Thoracic aorta (tissue), 2 donors: ENCODE measurements at regions not wholly inside any gene's neighbourhood (a gene's known extent, or its start where the extent isn't known, plus 50 kb on each side); places are given as distances from the start of the nearest gene placed in this dataset.
"Not testable (repeated sequence)": the region's sequence is repeated elsewhere in the genome, so short reads cannot be mapped to it uniquely, and the experiment has no call there.

Experiments used
- ATAC-seq: fragments of 150-250 bp; one replicate; pipeline ENCODE4 v1.8.0; 2017; ENCODE audit warnings: low read depth; ENCODE audit not compliant: insufficient number of reproducible peaks, low FRiP score
- DNase-seq: peaks from one replicate; pipeline ENCODE4 v3.0.0-alpha.2; 2020; ENCODE audit warnings: low spot score
- H3K27ac ChIP-seq, 2 donors: fragments of 200-600 bp; sonication (generic); 1 replicate in 1 of 2; 2 replicates in 1 of 2; pipeline ENCODE4 v1.5.1; 2016; ENCODE audit warnings: mild to moderate bottlenecking in 2 of 2, moderate library complexity in 2 of 2
- H3K27me3 ChIP-seq: fragments of 200-600 bp; sonication (generic); replicated peaks from 2 replicates; pipeline ENCODE4 v1.6.0; 2016; ENCODE audit warnings: mild to moderate bottlenecking; ENCODE audit not compliant: insufficient read depth
- H3K36me3 ChIP-seq: fragments of 200-600 bp; sonication (generic); one replicate; pipeline ENCODE4 v1.5.1; 2016
- H3K4me1 ChIP-seq, 2 donors: fragments of 200-600 bp; sonication (generic); 1 replicate in 1 of 2; 2 replicates in 1 of 2; pipeline versions ENCODE4 v1.5.1 to v1.6.0; 2016; ENCODE audit warnings: low read depth in 2 of 2, mild to moderate bottlenecking in 1 of 2; ENCODE audit not compliant: control insufficient read depth in 1 of 2
- H3K4me3 ChIP-seq: fragments of 200-600 bp; sonication (generic); 2 replicates; pipeline ENCODE4 v1.5.1; 2016; ENCODE audit warnings: mild to moderate bottlenecking
- H3K9me3 ChIP-seq: fragments of 200-600 bp; sonication (generic); 2 replicates; pipeline ENCODE4 v1.5.1; 2016
- CTCF ChIP-seq: fragments of 200-600 bp; sonication (generic); IDR thresholded peaks from one replicate; pipeline ENCODE4 v1.5.1; 2019; ENCODE audit warnings: antibody characterized with exemption

DNA sequence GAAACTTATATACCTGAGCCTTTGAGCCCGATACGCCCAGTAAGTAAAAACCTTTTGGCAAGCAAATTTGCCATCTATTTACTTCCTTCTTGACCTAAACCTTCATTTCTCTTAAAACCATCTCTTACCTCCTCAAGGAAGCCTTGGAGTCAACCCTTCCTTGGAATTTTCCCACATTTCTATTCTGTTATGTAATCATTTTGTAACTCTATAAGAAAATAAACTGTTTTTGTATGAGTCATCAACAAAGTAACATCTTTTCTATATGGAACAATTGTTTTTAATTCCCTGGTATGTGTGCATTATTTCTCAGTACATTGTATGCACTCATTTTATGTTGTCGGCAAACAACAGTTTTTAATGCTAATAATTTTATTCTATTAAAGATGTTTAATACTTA is 162.0 kb downstream of the TEX36 start:
- no peak for ATAC-seq
- no peak for TF ChIP-seq CTCF
- no peak overlapping the region for H3K27ac ChIP-seq

DNA sequence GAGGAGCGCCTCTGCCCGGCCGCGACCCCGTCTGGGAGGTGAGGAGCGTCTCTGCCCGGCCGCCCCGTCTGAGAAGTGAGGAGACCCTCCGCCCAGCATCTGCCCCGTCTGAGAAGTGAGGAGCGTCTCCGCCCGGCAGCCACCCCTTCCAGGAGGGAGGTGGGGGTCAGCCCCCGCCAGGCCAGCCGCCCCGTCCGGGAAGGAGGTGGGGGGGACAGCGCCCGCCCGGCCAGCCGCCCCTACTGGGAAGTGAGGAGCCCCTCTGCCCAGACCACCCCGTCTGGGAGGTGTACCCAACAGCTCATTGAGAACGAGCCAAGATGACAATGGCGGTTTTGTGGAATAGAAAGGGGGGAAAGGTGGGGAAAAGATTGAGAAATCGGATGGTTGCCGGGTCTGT is 164.6 kb downstream of the TEX36 start:
- H3K4me3 ChIP-seq, ATAC-seq: not testable (repeated sequence)

More for the DNA sequence above, 162.0 kb downstream of the TEX36 start:
- H3K4me1 ChIP-seq: no peaks in the 10 kb centered on the region
- no peaks in the 10 kb centered on the region for H3K9me3 ChIP-seq
- DNase-seq: no peak
- no peaks in the 10 kb centered on the region for H3K27me3 ChIP-seq
- no peaks in the 10 kb centered on the region for H3K36me3 ChIP-seq
- H3K4me3 ChIP-seq: no peak overlapping the region

GRCh38 chr10:125515571-125515970 is 167.4 kb downstream of the TEX36 start:
- no peak for DNase-seq
- H3K4me3 ChIP-seq: no peak overlapping the region
- H3K36me3 ChIP-seq: no peaks in the 10 kb centered on the region
- H3K27ac ChIP-seq: no peak overlapping the region
- no peak for TF ChIP-seq CTCF
- ATAC-seq: no peak
- no peaks in the 10 kb centered on the region for H3K4me1 ChIP-seq
- no peaks in the 10 kb centered on the region for H3K27me3 ChIP-seq
- H3K9me3 ChIP-seq: no peaks in the 10 kb centered on the region

More for the DNA sequence above, 164.6 kb downstream of the TEX36 start:
- not testable (repeated sequence) for H3K36me3 ChIP-seq, H3K4me1 ChIP-seq, H3K27me3 ChIP-seq, H3K9me3 ChIP-seq, DNase-seq, H3K27ac ChIP-seq

- Histone ChIP-seq H3K4me1 (no peaks in the 10 kb centered on the region), H3K36me3 (no peaks in the 10 kb centered on the region), H3K27me3 (no peaks in the 10 kb centered on the region), H3K27ac (no peak overlapping the region), H3K4me3 (no peak overlapping the region), H3K9me3 (no peaks in the 10 kb centered on the region)
- no peak for ATAC-seq
- no peak for TF ChIP-seq CTCF
- no peak for DNase-seq
These were observed 168.5 kb downstream of the TEX36 start for GRCh38 chr10:125514206-125515162.

DNA sequence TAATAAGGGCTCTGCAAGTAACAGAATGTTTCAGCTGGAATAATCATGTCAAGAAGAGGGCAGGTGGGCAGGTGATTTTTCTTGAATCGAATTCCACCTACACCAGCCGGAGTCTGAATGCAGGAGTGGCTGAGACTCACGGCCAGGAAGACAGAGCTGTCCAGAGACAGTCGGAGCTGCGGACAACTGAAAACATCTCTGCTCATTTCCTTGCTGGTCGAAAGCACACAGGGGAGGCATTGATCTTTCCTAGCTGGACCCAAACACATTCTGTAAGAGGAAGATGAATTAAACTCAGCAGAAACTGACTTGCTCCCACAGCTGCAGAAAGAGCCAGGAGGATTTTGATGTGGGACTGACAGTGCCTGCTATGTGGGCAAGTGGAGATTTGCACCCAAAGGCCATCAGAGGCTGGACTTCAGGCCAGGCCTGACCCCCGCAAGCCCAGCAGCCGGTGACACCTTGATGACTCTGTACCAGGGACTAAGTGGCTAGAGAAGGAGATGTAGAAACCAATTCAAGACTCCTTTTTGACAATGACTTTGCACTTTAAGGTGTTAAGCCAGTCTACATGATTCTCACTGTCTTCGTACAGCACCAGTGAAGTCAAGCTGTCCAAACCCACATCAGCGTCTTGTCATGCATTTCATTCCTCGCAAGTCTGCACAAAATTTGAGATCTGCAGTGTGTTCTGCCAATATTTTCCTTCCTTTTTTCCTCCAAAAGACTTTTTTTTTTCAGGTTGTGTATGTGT is 169.4 kb downstream of the TEX36 start:
- no peak for DNase-seq
- Histone ChIP-seq H3K4me3 (no peak overlapping the region), H3K27ac (no peak overlapping the region), H3K9me3 (no peaks in the 10 kb centered on the region), H3K27me3 (no peaks in the 10 kb centered on the region), H3K36me3 (no peaks in the 10 kb centered on the region), H3K4me1 (no peaks in the 10 kb centered on the region)
- no peak for TF ChIP-seq CTCF
- ATAC-seq: no peak
